Heart left ventricle (tissue), 13 donors: ENCODE measurements at regions not wholly inside any gene's neighbourhood (a gene's known extent, or its start where the extent isn't known, plus 50 kb on each side); places are given as distances from the start of the nearest gene placed in this dataset.

ENCODE experiments used
- CTCF ChIP-seq, 12 donors: fragments of 200-600 bp; sonication (generic) in 4 of 12; IDR thresholded peaks; one replicate each; pipeline versions ENCODE4 v1.5.0 to v1.8.0; 2018 to 2022; ENCODE audit warnings: antibody characterized with exemption in 12 of 12, mild to moderate bottlenecking in 5 of 12
- POLR2A ChIP-seq, 2 donors: fragments of 450-650 bp; IDR thresholded peaks; one replicate each; pipeline ENCODE4 v1.6.1; 2017; ENCODE audit warnings: antibody characterized with exemption in 2 of 2, mild to moderate bottlenecking in 2 of 2, moderate library complexity in 2 of 2
- donor health status: ischemic (EF 13 %, LVEDD 7.1; RV severe dilation, severe dysfunction).
- donor health status: DM: no; HTN: yes; CAD: no.
- donor health status: DM: no; HTN: no; CAD: no.
- donor health status: ischemic (EF 25% LVEDD 6.9; RV normal size, moderate dysfunction).
- donor health status: ischemic (EF 25% LVEDD 5.7; RV mildly dilated, moderate dysfunction).
- donor health status: ischemic (EF 35%, LVEDD 5.7; RV mildly dilated, moderate dysfunction).
- donor health status: nonischemic (EF 11% LVEDD 7.7; RV severe dilation, severe dysfunction).
- donor health status: DM: yes; HTN: yes; CAD: no.
- donor health status: PGD.
- donor health status: ischemic (EF 29% LVEDD 5.4; RV normal size, mild dysfunction).
- donor health status: nonischemic (EF 23%, LVEDD 6.1; RV moderate dilation, normal function).

GRCh38 chr21:24935991-24936390 is 671.3 kb downstream of the MRPL39 start:
- TF ChIP-seq CTCF (IDR thresholded peaks at IDR 0.05), result no peak
- no peak for TF ChIP-seq POLR2A (IDR thresholded peaks at IDR 0.05)
